GM19397 (cell line): ENCODE measurements at regions not wholly inside any gene's neighbourhood (a gene's known extent, or its start where the extent isn't known, plus 50 kb on each side); places are given as distances from the start of the nearest gene placed in this dataset.
A peak's percentile ranks its signal among the peaks of the same experiment; 100 is the strongest.
"Not testable (repeated sequence)": the region's sequence is repeated elsewhere in the genome, so short reads cannot be mapped to it uniquely, and the experiment has no call there.

Experiments
- ATAC-seq: cut with Tn5 transposase; IDR thresholded peaks from one replicate; pipeline ENCODE4 v1.9.1; 2021; ENCODE audit warnings: mild to moderate bottlenecking, moderate library complexity; ENCODE audit not compliant: unreplicated experiment

DNA sequence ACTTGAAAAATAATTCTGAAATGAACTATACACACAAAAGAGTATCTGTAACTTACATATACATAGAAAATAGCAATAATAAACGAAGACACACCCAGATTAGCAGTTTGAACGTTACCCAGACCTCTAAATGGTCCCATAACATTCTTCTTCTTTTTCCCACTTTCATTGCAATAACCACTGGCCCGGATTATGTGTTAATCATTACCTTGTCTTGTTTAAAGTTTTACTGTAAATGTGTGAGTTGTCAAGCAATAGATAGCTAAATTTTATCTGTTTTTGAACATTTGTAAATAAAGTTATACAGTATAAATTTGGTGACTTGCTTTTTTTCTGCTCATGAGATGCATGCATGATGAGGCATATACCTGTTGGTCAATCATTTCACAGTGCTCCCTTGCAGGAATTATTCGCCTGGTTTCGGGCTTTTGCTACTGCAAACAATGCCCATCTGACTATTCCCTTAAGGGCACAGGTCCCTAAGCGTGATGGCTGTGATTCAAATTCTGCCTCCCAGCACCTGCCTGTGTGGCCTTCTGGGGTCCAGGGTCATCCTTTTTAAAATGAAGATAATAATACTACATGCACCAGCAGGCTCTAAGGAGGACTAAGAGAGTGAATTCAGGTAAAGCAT is 66.1 kb downstream of the GADD45G start:
- ATAC-seq: no peak

DNA sequence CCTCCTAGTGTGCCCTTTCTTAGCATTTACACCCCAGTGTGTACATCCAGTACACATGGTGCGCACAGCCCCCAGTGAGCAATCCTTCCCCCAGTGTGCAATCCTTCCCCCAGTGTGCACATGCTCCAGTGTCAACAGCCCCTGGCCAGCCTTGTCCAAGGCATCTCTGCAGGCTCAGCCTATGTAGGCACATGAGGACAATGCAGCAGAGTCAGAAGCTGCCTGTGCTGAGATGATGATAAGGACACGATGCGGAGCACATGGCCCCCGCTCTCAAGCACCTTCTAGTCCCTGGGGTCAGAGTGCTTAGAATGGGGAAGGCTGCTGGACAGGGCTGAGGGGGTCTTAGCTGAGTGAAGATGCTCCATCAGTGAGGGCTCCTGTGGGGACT is 69.8 kb downstream of the GADD45G start:
- ATAC-seq: no peak

DNA sequence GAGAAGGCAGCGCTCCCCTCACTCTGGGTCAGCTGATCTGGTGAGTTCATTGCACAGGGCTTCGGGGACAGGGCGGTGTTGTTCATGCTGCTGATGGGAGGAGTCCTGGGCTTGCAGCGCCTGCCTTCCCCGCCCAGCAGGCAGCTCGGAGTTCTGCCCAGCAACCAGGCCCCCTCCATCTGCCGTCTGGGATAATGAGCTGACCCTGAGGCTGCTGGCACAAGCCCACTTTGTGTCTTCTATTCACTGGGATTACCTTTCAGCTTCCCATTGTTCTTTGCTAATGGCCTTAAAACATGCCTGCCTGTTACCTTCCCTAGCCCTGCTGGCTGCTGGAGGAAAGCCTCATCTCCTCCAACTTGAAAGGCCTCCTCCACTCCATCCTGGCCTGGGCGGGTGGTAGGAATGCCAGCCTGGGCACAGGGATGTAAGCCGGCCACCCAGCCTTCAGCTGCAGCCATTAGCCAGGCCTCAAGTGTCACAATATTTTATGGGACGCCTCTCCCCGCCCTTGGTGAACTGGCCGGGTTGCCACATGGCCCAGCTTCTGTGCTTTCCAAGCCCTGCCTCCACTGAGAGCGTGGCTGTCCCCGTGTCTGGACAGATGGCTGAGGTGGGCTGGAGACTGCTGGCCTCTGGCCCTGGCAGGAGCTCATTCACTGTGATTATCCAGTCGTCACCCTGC is 70.4 kb downstream of the GADD45G start:
- no peak for ATAC-seq

DNA sequence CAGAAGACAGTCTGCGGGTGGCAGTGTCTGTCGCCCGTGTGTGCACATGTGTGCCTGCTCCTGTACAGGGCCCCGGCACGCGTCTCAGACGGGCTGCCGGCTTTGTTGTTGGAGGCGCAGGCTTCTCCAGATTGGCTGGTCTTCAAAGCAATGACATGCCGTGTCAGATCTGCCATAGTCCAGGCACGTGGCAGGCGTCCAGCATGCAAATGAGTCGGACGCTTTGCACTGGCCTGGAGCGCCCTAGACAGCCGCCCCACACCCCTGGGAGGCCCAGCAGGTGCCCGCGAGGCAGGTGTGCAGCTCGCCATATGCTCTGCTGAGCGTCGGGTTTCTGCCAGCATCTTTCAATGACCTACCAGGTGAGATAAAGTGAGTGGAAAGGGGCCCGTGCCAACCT is 71.5 kb downstream of the GADD45G start:
- no peak for ATAC-seq

DNA sequence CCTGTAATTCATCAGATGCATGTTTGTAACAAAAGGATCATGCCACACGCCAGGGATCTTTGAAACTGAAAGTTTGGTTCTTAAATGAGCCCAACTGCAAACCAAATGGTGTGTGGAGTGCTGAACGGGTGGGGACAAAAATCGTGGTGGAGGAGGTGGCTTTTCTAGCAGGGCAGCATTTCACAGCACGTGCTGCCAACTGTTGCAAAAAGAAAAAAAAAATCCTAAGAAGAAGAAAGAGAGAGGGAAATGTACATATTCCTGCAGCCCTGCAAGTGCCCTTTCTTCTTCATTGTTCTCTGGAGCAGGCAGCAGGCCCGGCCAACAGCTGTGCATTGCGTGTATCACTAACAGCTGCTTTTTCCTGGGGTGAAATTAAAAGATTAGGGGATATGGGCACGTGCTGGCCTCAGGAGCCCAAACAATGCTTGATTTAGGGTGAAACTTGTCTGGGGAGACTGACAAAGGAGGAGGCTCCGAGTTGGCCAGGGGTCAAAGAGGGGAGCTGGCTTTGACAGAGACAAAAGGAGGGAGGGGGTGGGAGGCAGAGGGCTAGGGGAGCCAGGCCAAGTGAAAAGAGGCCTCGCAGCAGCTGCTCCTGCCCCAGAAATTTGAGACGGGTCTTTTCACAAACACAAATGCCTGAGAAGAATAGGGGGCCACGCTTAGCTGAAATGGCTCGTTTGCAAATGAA is 73.0 kb downstream of the GADD45G start:
- no peak for ATAC-seq

DNA sequence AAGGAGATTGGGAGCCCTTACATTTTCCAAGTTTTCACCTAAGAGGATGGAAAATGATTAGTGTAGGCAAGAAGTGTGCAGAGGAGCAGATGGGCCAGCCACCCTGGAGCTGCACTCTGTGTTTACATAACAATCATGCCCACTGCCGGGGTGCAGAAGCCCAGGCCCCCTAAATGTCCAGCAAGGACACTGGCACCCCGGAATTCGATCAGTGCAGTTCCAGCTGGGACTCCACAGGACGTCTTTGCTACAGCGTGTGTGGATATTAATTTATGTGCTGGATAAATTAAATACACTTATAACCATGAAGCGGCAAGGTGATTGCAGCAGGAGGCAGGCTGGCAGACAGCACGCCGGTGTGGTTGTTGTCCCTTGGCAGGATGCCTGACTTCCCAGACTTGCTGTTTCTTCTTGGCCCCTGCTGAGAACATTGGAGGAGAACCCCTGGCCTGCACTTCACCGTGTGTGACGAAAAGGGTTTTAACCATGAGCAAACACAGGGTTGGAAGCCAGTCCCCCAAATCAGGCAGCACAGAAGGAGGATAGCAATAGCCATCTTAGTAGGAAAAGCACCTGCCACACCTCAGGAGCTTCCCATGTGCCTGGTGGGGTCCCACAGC is 73.7 kb downstream of the GADD45G start:
- ATAC-seq: no peak

DNA sequence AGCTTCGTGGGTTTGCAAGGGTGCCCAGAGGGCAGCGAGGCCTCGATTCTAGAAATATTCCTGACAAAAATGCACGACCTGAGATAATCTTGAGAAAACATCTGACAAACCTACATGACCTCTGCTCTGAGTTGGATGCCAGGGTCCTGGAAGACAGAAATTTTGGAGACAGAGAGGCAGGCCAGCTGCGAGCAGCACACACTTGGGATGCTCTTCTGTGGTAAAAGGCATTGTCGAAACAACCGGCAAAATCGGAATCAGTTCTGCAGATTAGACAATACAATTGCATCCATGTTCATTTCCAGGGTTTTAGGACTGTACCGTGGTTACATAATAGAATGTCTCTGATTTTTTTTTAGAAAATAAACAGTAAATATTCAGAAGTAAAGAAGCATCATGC is 74.2 kb downstream of the GADD45G start:
- no peak for ATAC-seq

DNA sequence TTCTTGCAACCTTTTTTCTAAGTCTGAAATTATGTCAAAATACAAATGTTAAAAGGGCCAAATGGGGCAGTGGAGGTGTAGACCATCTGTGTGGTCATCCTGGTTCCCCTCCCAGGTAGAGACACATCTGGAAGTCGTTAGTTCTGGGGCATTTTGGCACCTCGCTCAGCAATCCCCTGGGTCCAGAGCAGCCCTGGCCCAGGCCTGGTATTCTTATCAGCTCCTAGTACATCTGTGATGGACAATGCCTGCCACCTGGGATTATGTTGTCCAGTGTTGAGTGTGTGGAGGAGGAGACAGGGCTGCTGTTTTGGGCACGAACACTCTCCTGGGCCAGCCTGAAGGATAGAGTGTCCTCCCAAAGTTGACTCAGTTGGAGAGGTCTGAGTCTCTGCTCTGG is 74.8 kb downstream of the GADD45G start:
- no peak for ATAC-seq

DNA sequence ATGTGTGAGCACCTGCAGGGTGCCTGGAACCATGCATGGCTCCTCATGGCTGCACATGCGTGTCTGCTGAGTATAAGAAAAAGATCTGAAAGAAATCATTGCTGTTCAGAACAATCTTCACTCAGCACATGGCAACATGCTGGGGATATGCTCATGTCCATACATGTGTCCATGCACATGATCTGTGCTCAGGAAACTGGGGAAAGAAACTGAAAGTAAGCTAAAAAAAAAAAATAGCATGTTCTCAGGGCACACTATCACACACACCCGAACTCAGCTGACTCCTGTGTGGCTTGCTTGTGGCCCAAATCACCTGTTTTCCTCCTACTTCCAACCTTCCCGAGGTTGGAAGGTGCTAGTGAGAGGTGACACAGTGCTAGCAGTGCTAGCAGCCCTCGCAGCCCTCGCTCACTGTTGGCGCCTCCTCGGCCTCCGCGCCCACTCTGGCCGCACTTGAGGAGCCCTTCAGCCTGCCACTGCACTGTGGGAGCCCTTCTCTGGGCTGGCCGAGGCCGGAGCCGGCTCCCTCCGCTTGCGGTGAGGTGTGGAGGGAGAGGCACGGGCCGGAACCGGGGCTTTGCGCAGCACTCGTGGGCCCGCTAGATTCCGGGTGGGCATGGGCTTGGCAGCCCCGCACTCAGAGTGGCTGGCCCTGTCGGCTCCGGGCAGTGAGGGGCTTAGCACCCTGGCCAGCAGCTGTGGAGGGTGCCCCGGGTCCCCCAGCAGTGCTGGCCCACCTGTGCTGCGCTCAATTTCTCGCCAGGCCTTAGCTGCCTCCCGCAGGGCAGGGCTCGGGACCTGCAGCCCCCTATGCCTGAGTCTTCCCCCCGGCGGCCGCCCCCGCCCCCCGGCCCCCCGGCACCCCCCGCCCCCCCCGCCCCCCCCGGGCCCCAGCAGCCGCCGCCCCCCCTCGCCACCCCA is 76.0 kb downstream of the GADD45G start:
- no peak for ATAC-seq

DNA sequence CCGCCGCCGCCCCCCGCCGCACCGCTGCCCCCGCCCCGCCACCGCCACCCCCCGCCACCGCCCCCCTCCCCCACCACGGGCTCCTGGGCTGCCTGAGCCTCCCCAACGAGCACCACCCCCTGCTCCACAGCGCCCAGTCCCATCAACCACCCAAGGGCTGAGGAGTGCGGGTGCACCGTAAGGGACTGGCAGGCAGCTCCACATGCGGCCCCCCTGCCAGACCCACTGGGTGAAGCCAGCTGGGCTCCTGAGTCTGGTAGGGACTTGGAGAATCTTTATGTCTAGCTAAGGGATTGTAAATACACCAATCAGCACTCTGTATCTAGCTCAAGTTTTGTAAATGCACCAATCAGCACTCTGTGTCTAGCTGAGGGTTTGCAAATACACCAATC is 76.7 kb downstream of the GADD45G start:
- ATAC-seq: not testable (repeated sequence)

DNA sequence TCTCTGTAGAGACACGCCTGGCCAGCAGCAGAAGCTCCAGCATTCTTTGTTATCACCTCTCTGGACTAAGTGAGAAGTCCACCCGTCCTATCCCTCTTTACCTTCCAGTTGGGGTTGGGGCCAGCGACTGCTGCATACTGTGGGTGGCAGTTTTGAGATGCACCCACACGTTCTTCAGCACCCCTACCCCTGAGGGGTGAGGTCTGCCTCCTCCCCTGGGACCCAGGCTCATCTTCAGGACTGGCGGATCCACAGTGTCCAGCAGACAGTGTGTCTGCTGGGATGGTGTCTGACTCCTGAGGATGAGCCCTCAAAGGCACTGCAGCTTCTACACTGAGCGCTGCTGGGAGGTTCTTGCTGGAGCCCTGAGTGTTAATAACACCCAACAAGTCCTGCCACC is 78.8 kb downstream of the GADD45G start:
- ATAC-seq: no peak

DNA sequence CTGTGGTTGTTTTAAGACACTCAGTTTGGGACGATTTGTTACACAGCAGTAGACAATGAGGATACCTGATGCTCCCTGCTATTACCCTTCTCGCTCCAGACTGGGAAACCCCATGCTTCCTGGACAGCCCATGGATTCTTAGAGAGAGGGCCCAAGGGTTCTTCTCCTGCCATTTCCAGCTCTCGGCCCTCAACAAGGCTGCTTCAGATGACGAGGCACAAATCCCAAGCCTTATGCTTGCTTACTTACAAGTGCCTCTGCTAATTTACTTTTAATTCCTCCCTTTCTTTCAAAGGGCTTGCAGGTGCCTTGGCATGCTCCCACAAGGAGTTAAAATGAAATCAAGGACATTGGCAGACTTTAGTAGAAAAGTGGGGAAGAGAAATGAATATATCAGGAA is 79.4 kb downstream of the GADD45G start:
- ATAC-seq: no peak

DNA sequence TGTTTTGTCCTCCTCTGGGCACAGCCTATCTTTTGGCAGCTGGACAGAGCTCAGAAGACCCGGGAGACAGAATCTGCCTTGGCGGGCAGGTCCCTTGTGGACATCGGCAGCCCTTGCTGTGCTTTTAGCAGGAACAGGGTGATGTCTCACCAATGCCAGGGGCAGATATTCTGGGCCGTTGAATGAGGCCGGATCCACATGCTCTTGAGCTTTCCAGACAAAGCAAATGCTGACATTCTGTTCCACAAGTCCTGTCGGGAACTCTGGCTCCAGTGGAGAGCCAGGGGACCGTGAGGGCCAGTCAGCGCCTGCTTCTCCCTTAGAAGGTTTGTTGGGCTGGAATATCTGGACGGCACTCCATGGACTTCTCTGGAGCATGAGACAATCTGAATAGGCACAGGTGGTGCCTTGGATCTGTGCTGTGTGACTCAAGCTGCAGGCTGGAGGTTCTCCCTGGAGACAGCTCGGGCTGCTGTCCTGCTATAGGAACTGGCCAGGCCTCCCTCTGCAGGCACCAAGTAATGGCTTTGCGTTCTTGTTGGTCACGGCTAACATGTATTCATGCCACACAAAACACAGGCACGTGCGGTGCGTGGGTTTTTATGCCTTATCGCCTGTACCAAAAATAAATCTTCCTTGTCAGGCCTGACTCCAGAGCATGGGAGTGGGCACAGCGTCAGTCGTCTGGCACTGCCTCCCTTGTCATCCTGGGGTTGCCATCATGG is 80.3 kb downstream of the GADD45G start:
- no peak for ATAC-seq

DNA sequence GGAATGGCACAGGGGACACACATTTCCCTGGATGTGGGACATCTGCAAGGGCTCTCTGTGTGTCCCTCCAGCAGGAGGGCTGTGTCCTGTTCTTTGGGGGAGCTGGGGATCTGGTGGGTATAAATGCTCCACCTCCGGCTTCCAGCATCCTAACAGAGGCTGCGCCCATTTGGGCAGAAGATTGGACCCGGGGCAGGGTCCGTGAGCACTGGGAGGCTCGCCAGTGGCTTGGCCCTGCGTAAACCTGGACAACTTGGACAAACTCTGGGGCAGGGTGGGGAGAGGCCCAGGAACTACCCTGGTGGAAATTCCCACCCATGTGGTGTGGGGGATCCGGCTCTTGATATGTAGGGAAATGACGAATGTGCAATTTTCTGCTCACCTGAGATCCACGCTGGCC is 80.9 kb downstream of the GADD45G start:
- ATAC-seq: no peak

DNA sequence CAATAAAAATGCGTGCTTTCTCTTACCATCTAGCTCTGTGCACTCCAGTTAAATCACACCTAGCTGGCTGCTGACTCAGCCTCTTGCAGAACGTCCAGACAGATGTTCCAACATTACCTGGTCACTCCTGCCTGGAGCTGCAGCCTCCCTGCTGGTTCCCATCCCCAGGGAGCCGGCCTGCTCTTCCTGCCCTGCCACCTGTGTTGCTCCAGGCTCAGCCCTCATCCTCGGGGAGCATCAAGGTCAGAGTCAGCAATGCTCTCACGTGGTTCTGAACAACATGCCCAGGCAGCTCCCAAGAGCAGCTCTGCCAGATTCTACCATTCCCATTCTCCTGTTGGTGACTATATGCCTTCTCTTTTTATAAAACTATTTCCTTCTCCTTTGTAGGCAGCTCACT is 81.3 kb downstream of the GADD45G start:
- no peak for ATAC-seq

DNA sequence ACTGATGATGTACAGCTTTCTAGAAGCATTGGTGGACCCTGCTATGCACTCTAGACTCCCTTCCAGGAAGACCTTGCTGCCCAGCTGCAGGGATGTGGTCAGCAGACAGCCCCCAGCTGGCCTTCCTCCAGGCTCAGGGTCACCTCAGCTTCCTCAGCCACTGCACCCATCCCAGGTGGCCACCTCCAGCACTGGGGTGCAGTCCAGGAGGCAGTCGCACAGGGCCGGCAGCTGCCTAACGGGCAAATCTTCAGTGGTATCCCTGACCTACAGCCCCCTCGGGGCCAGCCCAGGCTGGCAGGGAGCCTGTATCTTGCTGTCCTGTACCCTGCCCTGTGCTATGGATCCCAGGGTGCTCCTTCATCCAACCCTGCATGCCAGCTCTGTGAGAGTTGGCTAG is 81.8 kb downstream of the GADD45G start:
- no peak for ATAC-seq

DNA sequence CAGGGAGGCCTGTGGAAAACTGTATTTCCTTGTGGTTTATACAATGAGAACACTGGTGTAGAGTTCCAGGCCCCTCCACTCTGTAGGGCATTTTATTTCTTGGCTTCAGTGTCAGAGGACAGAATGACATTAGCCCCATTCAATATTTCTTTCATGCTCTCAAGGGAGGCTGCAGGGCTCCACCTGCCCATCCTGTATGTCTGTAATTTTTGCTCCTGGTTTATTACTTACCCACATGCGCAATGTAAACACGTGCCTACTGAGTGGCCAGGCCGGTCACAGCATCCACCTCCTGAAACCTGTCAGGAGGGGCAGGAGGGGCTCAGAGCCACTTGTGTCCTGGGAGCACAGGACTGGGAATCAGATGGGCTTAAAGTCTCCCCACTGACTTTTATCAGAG is 82.4 kb downstream of the GADD45G start:
- no peak for ATAC-seq

DNA sequence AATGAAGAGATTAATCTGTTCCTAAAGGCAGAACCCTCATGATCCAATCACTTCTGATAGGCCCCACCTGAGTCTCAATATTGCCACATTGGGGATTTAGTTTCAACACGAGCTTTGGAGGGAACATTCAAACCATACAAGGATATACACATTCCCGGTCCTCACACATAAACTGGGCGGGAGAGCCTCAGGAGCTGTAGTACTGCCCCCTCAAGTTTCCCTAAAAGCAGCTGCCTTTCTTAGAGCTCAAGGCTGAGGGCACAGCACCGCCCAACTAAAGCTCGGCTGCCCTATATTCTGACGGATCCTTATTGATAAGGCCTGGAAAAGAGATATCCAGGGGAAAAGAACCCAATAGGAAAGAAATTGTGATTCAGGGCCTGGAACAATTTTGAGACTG is 83.0 kb downstream of the GADD45G start:
- no peak for ATAC-seq

DNA sequence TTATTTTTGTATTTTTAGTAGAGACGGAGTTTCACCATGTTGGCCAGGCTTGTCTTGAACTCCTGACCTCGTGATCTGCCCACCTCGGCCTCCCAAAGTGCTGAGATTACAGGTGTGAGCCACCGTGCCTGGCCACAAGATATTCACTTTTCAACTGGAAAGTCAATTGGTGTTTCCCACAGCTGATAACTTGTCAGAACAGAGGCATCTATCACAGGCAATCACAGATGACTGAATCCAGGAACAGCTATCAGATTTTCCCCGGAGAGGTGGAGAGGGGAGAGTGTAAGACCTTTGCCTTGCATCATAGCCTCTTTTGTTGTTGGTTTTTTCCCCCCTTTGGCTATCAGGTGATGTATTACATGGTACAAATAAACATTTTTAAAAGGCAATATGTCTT is 84.5 kb downstream of the GADD45G start:
- not testable (repeated sequence) for ATAC-seq

DNA sequence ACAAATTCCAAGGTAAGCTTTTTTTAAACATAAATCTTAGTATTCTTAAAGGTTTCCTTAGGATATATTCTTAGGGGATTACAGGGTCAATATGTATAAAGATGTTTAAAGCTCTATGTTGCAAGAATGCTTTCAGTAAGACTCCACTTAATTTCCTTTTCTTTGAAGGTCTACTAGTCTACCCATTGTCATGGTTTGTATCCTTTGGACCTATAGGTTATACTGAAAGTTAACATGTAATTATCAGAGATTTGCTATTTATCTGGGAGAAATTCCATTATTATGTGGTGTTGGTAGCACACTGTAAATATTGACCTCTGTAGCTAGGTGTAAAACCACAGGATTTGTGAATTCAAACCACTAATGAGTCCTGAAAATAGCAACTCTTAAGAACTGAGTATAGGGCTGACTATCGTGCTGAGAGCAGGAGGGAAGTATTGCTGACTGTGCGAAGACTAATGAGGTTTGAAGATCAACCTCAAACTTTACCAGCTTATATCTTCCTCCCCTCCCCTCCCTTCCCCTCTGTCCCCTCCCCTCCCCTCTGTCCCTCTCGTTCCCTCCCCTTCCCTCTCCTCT is 85.6 kb downstream of the GADD45G start:
- peak; percentile 68 for ATAC-seq
